VCaP (cell line): ENCODE measurements at regions not wholly inside any gene's neighbourhood (a gene's known extent, or its start where the extent isn't known, plus 50 kb on each side); places are given as distances from the start of the nearest gene placed in this dataset.

Source experiments
- H3K27ac ChIP-seq: fragments of 450-650 bp; 2 replicates; pipeline ENCODE4 v1.5.1; 2017
- CTCF ChIP-seq: fragments of 450-650 bp; conservative IDR thresholded peaks from 2 replicates; pipeline ENCODE4 v1.5.1; 2017; ENCODE audit warnings: mild to moderate bottlenecking, moderate library complexity

GRCh38 chr1:213571843-213572242 lies 415.9 kb upstream of the PROX1 start:
- TF ChIP-seq CTCF = no peak
- H3K27ac ChIP-seq = no peak overlapping the region

DNA sequence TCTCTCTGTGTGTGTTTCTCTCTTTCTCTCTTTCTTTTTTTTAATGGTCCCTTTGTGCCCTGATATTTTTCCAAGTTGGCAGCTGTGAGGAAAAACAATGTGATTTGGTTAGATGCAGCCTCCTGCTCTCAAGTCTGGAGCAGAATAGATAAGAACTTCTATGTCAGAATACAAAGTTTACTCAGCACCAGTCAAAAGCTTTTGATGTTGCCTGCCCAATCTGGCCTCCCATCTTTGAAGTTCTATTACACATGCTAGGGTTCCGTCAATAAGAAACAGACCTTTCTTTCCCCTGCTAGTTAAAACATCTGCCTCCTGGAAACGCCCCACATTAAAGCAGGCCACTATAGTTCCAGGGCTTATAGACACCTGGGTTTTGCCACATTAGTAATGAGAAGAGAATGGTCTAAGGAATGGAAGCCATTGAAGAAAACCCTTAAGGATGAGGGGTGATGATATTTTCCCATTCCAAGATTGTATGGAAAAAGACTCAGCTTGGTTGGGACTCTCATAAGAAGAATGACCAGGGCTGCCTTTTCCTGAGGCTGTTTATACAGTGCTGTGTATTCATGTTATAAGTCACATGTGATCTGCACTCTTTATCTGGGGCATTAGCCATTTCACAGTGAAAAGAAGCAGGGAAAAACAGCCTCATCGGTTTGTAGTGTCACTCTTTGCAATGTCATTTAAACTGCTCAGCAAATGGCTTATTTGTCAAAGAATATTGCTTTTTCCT lies 414.7 kb upstream of the PROX1 start:
- H3K27ac ChIP-seq = no peak overlapping the region
- TF ChIP-seq CTCF = no peak

GRCh38 chr1:213573648-213574009 lies 414.1 kb upstream of the PROX1 start:
- H3K27ac ChIP-seq = no peak overlapping the region
- no peak for TF ChIP-seq CTCF

DNA sequence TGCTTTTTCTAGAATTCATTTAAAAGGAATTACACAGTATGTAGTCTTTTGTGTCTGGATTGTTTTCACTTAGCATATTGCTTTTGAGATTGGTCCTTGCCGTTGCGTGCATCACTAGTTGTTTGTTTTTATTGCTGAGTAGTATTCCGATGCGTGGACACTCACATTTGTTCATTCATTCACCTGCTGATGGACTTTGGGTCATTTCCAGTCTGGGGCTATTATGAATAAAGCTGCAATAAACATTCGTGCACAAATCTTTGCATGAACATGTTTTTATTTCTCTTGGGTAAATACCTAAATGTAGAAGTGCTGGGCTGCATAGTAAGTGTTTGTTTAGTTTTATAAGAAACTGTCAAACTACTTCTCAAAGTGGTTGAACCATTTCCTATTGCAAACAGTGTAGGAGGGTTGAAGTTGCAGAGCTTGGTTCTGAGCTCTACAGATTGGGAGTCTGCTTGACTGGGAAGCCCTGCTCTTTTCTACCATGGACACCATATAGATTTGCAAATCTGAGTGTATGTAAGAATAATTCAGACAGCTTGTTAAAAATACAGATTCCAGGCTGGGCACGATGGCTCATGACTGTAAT lies 404.7 kb upstream of the PROX1 start:
- TF ChIP-seq CTCF = no peak
- H3K27ac ChIP-seq = no peak overlapping the region

DNA sequence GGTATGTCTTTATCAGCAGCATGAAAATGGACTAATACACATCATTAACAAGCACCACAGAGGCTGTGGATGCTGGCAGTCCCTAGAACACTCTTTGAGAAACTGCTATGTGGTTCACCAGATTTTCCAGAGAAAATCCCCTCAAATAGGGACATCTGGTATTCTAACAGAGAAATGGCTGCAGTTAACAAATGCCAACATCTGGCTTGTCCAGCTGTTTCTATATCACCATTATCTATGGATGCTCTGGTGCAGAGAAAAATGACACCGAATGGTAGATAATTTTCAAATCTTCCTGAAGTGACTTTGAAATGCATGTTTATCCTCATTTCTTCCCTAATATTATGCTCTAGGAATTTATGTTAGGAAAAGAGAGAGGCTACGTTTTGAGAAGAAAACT lies 403.5 kb upstream of the PROX1 start:
- no peak overlapping the region for H3K27ac ChIP-seq
- TF ChIP-seq CTCF = no peak

DNA sequence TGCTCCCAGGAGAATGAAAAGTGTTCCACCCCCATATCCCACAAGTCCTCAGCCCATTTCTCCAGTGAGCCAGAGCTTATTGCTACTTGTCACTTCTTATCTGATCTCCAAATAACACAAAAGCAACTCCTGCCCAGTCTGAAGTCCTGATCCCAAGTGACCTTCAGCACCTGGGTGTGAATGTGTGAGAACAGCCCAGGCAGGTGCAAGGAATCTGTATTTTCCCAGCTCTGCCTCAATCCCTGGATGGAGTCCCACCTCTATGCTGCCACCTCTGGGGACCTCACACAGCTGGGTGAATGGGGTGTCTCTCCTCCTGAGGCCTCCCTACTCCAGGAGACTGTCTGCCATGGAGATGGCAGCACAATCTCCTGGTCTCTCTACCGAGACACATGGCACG lies 402.4 kb upstream of the PROX1 start:
- no peak for TF ChIP-seq CTCF
- H3K27ac ChIP-seq = no peak overlapping the region

DNA sequence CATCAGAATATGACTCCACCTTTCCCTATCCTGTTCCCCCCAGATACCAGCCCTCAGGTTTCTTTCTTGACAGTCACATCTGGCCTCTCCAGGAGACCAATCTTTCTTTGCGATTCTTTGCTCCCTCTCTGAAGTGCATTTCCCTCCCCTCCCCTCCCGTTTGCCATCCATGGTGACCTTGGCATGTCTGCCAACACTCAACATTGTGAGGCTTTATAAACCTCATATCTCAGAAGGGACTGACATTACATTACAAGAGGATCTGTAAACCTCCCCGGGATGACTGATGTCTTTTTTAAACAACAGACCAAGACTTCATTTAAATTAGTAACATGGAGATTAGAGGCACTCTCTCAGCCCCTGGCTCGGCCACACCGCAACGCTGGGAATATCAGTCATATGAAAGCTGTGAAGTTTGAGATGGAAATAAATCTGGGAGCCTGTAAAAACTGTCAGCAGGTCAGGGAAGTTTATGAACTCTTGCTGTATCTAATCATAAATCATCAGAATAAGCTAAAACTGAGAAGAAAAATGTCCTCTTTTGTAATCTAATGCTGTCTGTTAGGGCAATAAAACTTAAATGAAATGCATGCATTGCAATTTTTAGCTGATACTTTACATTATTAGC lies 401.7 kb upstream of the PROX1 start:
- no peak overlapping the region for H3K27ac ChIP-seq
- TF ChIP-seq CTCF = no peak
